GM12873 (cell line): ENCODE measurements at regions not wholly inside any gene's neighbourhood (a gene's known extent, or its start where the extent isn't known, plus 50 kb on each side); places are given as distances from the start of the nearest gene placed in this dataset.

ENCODE experiments used
- CTCF ChIP-seq: IDR thresholded peaks from 2 replicates; pipeline ENCODE4 v1.5.1; 2012; ENCODE audit warnings: low read depth, mild to moderate bottlenecking, moderate library complexity, low read length, control low read depth; ENCODE audit not compliant: insufficient read depth; ENCODE audit errors: missing control alignments

- no peak for TF ChIP-seq CTCF
These were observed 217.7 kb downstream of the MN1 start for GRCh38 chr22:27583856-27584255.

- TF ChIP-seq CTCF: no peak
These were observed 216.4 kb downstream of the MN1 start for GRCh38 chr22:27585141-27585540.

GRCh38 chr22:27588268-27588667 lies 213.3 kb downstream of the MN1 start:
- TF ChIP-seq CTCF: no peak

GRCh38 chr22:27588915-27589314 lies 212.6 kb downstream of the MN1 start:
- TF ChIP-seq CTCF: no peak

GRCh38 chr22:27591060-27591459 lies 210.5 kb downstream of the MN1 start:
- TF ChIP-seq CTCF: no peak

GRCh38 chr22:27593378-27593777 lies 208.2 kb downstream of the MN1 start:
- no peak for TF ChIP-seq CTCF

GRCh38 chr22:27594020-27594419 lies 207.5 kb downstream of the MN1 start:
- no peak for TF ChIP-seq CTCF
